Dendritic cell treated with granulocyte-macrophage colony-stimulating factor and Interleukin-4, amounts not matched to agents 40 ng/mL and 50 ng/mL, for 4 days (primary cell): ENCODE measurements at regions not wholly inside any gene's neighbourhood (a gene's known extent, or its start where the extent isn't known, plus 50 kb on each side); places are given as distances from the start of the nearest gene placed in this dataset.

Source experiments
- H3K27ac Mint-ChIP-seq: one replicate; pipeline ENCODE4 v1.8.0; 2022; ENCODE audit warnings: mild to moderate bottlenecking, mixed read lengths
- H3K27me3 Mint-ChIP-seq: one replicate; pipeline ENCODE4 v1.8.0; 2022; ENCODE audit warnings: mild to moderate bottlenecking, mixed read lengths
- H3K36me3 Mint-ChIP-seq: one replicate; pipeline ENCODE4 v1.8.0; 2022; ENCODE audit warnings: low read depth, mixed read lengths
- H3K4me1 Mint-ChIP-seq: one replicate; pipeline ENCODE4 v1.8.0; 2022; ENCODE audit warnings: low read depth, mixed read lengths
- H3K4me3 Mint-ChIP-seq: one replicate; pipeline ENCODE4 v1.8.0; 2022; ENCODE audit warnings: mild to moderate bottlenecking, moderate library complexity, mixed read lengths
- H3K9me3 Mint-ChIP-seq: one replicate; pipeline ENCODE4 v1.8.0; 2022; ENCODE audit warnings: mixed read lengths
- intact Hi-C: fragments of 100-400 bp; cut with micrococcal nuclease; formaldehyde crosslinking; loops from one replicate; pipeline ENCODE4 v1.15.0; 2022

GRCh38 chr20:25135031-25135430 lies 53.1 kb upstream of the VSX1 start:
- no peak overlapping the region for H3K4me3 Mint-ChIP-seq
- H3K27ac Mint-ChIP-seq, result no peak overlapping the region
- no peaks in the 10 kb centered on the region for H3K4me1 Mint-ChIP-seq
- intact Hi-C loops, result no loop called here
- no peaks in the 10 kb centered on the region for H3K9me3 Mint-ChIP-seq
- peaks cover 3% of the 10 kb centered on the region for H3K27me3 Mint-ChIP-seq
- no peaks in the 10 kb centered on the region for H3K36me3 Mint-ChIP-seq

- H3K27ac Mint-ChIP-seq, result no peak overlapping the region
- no peaks in the 10 kb centered on the region for H3K9me3 Mint-ChIP-seq
- peaks cover 6% of the 10 kb centered on the region for H3K27me3 Mint-ChIP-seq
- H3K4me3 Mint-ChIP-seq, result no peak overlapping the region
- intact Hi-C loops, result no loop called here
- H3K4me1 Mint-ChIP-seq, result no peaks in the 10 kb centered on the region
- no peaks in the 10 kb centered on the region for H3K36me3 Mint-ChIP-seq
These were observed 54.1 kb upstream of the VSX1 start for GRCh38 chr20:25136056-25136455.

- H3K4me3 Mint-ChIP-seq, result no peak overlapping the region
These were observed 55.0 kb upstream of the VSX1 start for GRCh38 chr20:25136643-25137559.

GRCh38 chr20:25139029-25139705 lies 56.3 kb upstream of the ENTPD6 start:
- Mint-ChIP-seq H3K4me1 (no peaks in the 10 kb centered on the region), H3K9me3 (no peaks in the 10 kb centered on the region), H3K36me3 (no peaks in the 10 kb centered on the region), H3K27ac (no peak overlapping the region), H3K4me3 (no peak overlapping the region), H3K27me3 (peaks cover 10% of the 10 kb centered on the region)
- intact Hi-C loops, result no loop called here

More at GRCh38 chr20:25136643-25137559, 55.0 kb upstream of the VSX1 start:
- peaks cover 10% of the 10 kb centered on the region for H3K27me3 Mint-ChIP-seq
- no peak overlapping the region for H3K27ac Mint-ChIP-seq
- no peaks in the 10 kb centered on the region for H3K4me1 Mint-ChIP-seq
- H3K36me3 Mint-ChIP-seq, result no peaks in the 10 kb centered on the region
- no peaks in the 10 kb centered on the region for H3K9me3 Mint-ChIP-seq
- intact Hi-C loops, result no loop called here

- Mint-ChIP-seq H3K4me3 (no peak overlapping the region), H3K9me3 (no peaks in the 10 kb centered on the region), H3K36me3 (no peaks in the 10 kb centered on the region), H3K27ac (no peak overlapping the region), H3K4me1 (no peaks in the 10 kb centered on the region), H3K27me3 (peaks cover 20% of the 10 kb centered on the region)
- intact Hi-C loops, result no loop called here
These were observed 54.5 kb upstream of the ENTPD6 start for GRCh38 chr20:25140968-25141367.

- intact Hi-C loops, result no loop called here
- no peaks in the 10 kb centered on the region for H3K4me1 Mint-ChIP-seq
- H3K4me3 Mint-ChIP-seq, result no peak overlapping the region
- H3K27ac Mint-ChIP-seq, result no peak overlapping the region
- H3K9me3 Mint-ChIP-seq, result no peaks in the 10 kb centered on the region
- peaks cover 31% of the 10 kb centered on the region for H3K27me3 Mint-ChIP-seq
- no peaks in the 10 kb centered on the region for H3K36me3 Mint-ChIP-seq
These were observed 53.1 kb upstream of the ENTPD6 start for GRCh38 chr20:25142435-25142834.

- Mint-ChIP-seq H3K36me3 (no peaks in the 10 kb centered on the region), H3K9me3 (no peaks in the 10 kb centered on the region), H3K27ac (no peak overlapping the region), H3K4me1 (peaks cover 8% of the 10 kb centered on the region), H3K27me3 (peaks cover 52% of the 10 kb centered on the region), H3K4me3 (no peak overlapping the region)
- intact Hi-C loops, result no loop called here
These were observed 50.4 kb upstream of the ENTPD6 start for GRCh38 chr20:25145131-25145530.
